Liver (tissue), 3 donors: ENCODE measurements at regions not wholly inside any gene's neighbourhood (a gene's known extent, or its start where the extent isn't known, plus 50 kb on each side); places are given as distances from the start of the nearest gene placed in this dataset.

ENCODE experiments used
- EGR1 ChIP-seq, 2 donors: IDR thresholded peaks; 2 replicates each; pipeline ENCODE4 v1.6.1; 2016 to 2018; ENCODE audit warnings: antibody characterized with exemption in 2 of 2, low read depth in 2 of 2
- FOXA1 ChIP-seq: IDR thresholded peaks from 2 replicates; pipeline ENCODE4 v1.6.1; 2016; ENCODE audit warnings: antibody characterized with exemption
- FOXA2 ChIP-seq: IDR thresholded peaks from 2 replicates; pipeline ENCODE4 v1.6.1; 2016; ENCODE audit warnings: antibody characterized with exemption
- GABPA ChIP-seq, 2 donors: IDR thresholded peaks in 1 of 2; conservative IDR thresholded peaks in 1 of 2; 2 replicates each; pipeline ENCODE4 v1.6.1; 2016; ENCODE audit warnings: antibody characterized with exemption in 2 of 2, mild to moderate bottlenecking in 1 of 2, moderate library complexity in 1 of 2
- HNF4G ChIP-seq: IDR thresholded peaks from 2 replicates; pipeline ENCODE4 v1.6.1; 2016; ENCODE audit warnings: antibody characterized with exemption
- RAD21 ChIP-seq, 2 donors: IDR thresholded peaks; 2 replicates each; pipeline ENCODE4 v1.6.1; 2016; ENCODE audit warnings: antibody characterized with exemption in 2 of 2, mild to moderate bottlenecking in 2 of 2
- REST ChIP-seq: IDR thresholded peaks from 2 replicates; pipeline ENCODE4 v1.6.1; 2016; ENCODE audit warnings: antibody characterized with exemption, mild to moderate bottlenecking
- SP1 ChIP-seq: IDR thresholded peaks from 2 replicates; pipeline ENCODE4 v1.6.1; 2018; ENCODE audit warnings: antibody characterized with exemption, mild to moderate bottlenecking
- TAF1 ChIP-seq: conservative IDR thresholded peaks from 2 replicates; pipeline ENCODE4 v1.6.1; 2016; ENCODE audit warnings: antibody characterized with exemption, mild to moderate bottlenecking
- YY1 ChIP-seq: IDR thresholded peaks from 2 replicates; pipeline ENCODE4 v1.6.1; 2016; ENCODE audit warnings: antibody characterized with exemption, mild to moderate bottlenecking
- ZBTB33 ChIP-seq: IDR thresholded peaks from 2 replicates; pipeline ENCODE4 v1.6.1; 2016; ENCODE audit warnings: antibody characterized with exemption
- TF ChIP-seq, protein P1 (sequence below): fragments of 150-350 bp; IDR thresholded peaks from 2 replicates; pipeline ENCODE4 v1.5.1; 2017; ENCODE audit warnings: improper control_type of control experiment, low read depth, low read length; ENCODE audit not compliant: missing input control
- TF ChIP-seq, protein P2 (sequence below): IDR thresholded peaks from 2 replicates; pipeline ENCODE4 v1.6.1; 2016; ENCODE audit warnings: antibody characterized with exemption
- donor health status: healthy.
- donor health status: healthy.

DNA sequence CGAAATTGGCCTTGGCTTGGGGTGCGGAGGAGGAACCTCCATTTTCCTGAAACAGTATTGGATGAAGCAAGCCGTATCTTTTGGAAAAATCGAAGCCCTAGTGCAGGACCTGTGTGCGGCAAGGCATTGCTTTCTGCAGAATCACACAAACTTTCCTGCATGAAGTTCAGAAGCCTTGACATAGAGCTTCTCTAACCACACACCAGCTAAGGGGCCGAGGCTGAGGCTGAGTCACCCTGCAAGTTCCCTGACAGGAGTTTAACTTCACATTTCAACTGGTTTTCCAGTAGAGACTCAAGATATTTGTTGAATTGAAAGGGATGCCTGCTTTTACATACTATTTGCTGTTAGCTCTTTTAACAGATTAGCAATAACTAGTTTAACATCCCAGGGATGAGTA, 67.8 kb downstream of the TCF20 start:
- TF ChIP-seq, protein P1, sequence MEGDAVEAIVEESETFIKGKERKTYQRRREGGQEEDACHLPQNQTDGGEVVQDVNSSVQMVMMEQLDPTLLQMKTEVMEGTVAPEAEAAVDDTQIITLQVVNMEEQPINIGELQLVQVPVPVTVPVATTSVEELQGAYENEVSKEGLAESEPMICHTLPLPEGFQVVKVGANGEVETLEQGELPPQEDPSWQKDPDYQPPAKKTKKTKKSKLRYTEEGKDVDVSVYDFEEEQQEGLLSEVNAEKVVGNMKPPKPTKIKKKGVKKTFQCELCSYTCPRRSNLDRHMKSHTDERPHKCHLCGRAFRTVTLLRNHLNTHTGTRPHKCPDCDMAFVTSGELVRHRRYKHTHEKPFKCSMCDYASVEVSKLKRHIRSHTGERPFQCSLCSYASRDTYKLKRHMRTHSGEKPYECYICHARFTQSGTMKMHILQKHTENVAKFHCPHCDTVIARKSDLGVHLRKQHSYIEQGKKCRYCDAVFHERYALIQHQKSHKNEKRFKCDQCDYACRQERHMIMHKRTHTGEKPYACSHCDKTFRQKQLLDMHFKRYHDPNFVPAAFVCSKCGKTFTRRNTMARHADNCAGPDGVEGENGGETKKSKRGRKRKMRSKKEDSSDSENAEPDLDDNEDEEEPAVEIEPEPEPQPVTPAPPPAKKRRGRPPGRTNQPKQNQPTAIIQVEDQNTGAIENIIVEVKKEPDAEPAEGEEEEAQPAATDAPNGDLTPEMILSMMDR = no peak
- TF ChIP-seq REST (no peak), FOXA1 (no peak), HNF4G (no peak), TAF1 (no peak), YY1 (no peak), FOXA2 (no peak), EGR1 (IDR thresholded peaks at IDR 0.05; ENCODE audit: low read depth in 2 of 2) (no peak), SP1 (no peak), GABPA (IDR thresholded peaks at IDR 0.05 in 1 of 2, conservative IDR thresholded peaks at IDR 0.05 in 1 of 2) (no peak), RAD21 (IDR thresholded peaks at IDR 0.05) (no peak), ZBTB33 (no peak)
- TF ChIP-seq, protein P2, sequence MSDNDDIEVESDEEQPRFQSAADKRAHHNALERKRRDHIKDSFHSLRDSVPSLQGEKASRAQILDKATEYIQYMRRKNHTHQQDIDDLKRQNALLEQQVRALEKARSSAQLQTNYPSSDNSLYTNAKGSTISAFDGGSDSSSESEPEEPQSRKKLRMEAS = no peak
